Breast epithelium (tissue), 3 donors: ENCODE measurements at regions not wholly inside any gene's neighbourhood (a gene's known extent, or its start where the extent isn't known, plus 50 kb on each side); places are given as distances from the start of the nearest gene placed in this dataset.

Experiments
- POLR2A ChIP-seq: fragments of 450-650 bp; IDR thresholded peaks from one replicate; pipeline ENCODE4 v1.6.1; 2016; ENCODE audit warnings: antibody characterized with exemption, mild to moderate bottlenecking, moderate library complexity
- POLR2AphosphoS5 ChIP-seq, 3 donors: sonication (generic); formaldehyde crosslinking; IDR thresholded peaks; one replicate each; pipeline ENCODE4 v1.6.1; 2017; ENCODE audit warnings: antibody characterized with exemption in 3 of 3
- TF ChIP-seq, protein P1 (sequence below), 3 donors: fragments of 450-650 bp; IDR thresholded peaks; one replicate each; pipeline ENCODE4 v1.5.1; 2016 to 2017; ENCODE audit warnings: antibody characterized with exemption in 3 of 3, mild to moderate bottlenecking in 3 of 3, moderate library complexity in 3 of 3

GRCh38 chr17:72579990-72580320, 459.1 kb downstream of the SOX9 start:
- TF ChIP-seq, protein P1, sequence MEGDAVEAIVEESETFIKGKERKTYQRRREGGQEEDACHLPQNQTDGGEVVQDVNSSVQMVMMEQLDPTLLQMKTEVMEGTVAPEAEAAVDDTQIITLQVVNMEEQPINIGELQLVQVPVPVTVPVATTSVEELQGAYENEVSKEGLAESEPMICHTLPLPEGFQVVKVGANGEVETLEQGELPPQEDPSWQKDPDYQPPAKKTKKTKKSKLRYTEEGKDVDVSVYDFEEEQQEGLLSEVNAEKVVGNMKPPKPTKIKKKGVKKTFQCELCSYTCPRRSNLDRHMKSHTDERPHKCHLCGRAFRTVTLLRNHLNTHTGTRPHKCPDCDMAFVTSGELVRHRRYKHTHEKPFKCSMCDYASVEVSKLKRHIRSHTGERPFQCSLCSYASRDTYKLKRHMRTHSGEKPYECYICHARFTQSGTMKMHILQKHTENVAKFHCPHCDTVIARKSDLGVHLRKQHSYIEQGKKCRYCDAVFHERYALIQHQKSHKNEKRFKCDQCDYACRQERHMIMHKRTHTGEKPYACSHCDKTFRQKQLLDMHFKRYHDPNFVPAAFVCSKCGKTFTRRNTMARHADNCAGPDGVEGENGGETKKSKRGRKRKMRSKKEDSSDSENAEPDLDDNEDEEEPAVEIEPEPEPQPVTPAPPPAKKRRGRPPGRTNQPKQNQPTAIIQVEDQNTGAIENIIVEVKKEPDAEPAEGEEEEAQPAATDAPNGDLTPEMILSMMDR (IDR thresholded peaks at IDR 0.05): no peak
- TF ChIP-seq POLR2AphosphoS5 (IDR thresholded peaks at IDR 0.05) (no peak), POLR2A (no peak)
